WTC11 (cell line): ENCODE measurements at regions not wholly inside any gene's neighbourhood (a gene's known extent, or its start where the extent isn't known, plus 50 kb on each side); places are given as distances from the start of the nearest gene placed in this dataset.

Source experiments
- ATAC-seq: fragments of 200-7000 bp; cut with Tn5 transposase; 2 replicates; pipeline ENCODE4 v1.10.0; 2021; ENCODE audit warnings: mild to moderate bottlenecking, moderate library complexity
- CTCF ChIA-PET: fragments of 300-600 bp; sonication (Branson Sonifier 250); formaldehyde crosslinking; loops from one replicate; lab custom pipeline; 2021; ENCODE audit warnings: antibody characterized with exemption; lab: Charles Lee
- POLR2A ChIA-PET: fragments of 350-600 bp; sonication (Branson Sonifier 250); formaldehyde crosslinking; loops from one replicate; lab custom pipeline; 2021; ENCODE audit warnings: antibody characterized with exemption; lab: Charles Lee
- DNase-seq: peaks from one replicate; pipeline ENCODE4 v3.0.0; 2021; ENCODE audit warnings: low spot score
- H3K27ac Mint-ChIP-seq: 2 replicates; pipeline ENCODE4 v1.8.0; 2021; ENCODE audit warnings: mixed read lengths
- H3K27me3 Mint-ChIP-seq: 2 replicates; pipeline ENCODE4 v1.8.0; 2021; ENCODE audit warnings: low read depth, mild to moderate bottlenecking, moderate library complexity, mixed read lengths
- H3K36me3 Mint-ChIP-seq: 2 replicates; pipeline ENCODE4 v1.8.0; 2021; ENCODE audit warnings: mixed read lengths
- H3K4me1 Mint-ChIP-seq: 2 replicates; pipeline ENCODE4 v1.8.0; 2022; ENCODE audit warnings: mixed read lengths
- H3K4me3 Mint-ChIP-seq: 2 replicates; pipeline ENCODE4 v1.8.0; 2021; ENCODE audit warnings: mild to moderate bottlenecking, moderate library complexity, mixed read lengths
- H3K9me3 Mint-ChIP-seq: 2 replicates; pipeline ENCODE4 v1.8.0; 2021; ENCODE audit warnings: mixed read lengths
- ATF1 ChIP-seq: sonication (generic); formaldehyde crosslinking; IDR thresholded peaks from 2 replicates; pipeline ENCODE4 v1.8.1; 2023; ENCODE audit warnings: mild to moderate bottlenecking, moderate library complexity, missing genetic modification reagents
- CREB1 ChIP-seq: sonication (generic); formaldehyde crosslinking; IDR thresholded peaks from 2 replicates; pipeline ENCODE4 v1.8.0; 2023; ENCODE audit warnings: mild to moderate bottlenecking, missing genetic modification reagents
- CREM ChIP-seq: sonication (generic); formaldehyde crosslinking; IDR thresholded peaks from 2 replicates; pipeline ENCODE4 v1.8.1; 2022; ENCODE audit warnings: mild to moderate bottlenecking, missing genetic modification reagents, moderate library complexity
- E2F1 ChIP-seq: sonication (generic); formaldehyde crosslinking; IDR thresholded peaks from 2 replicates; pipeline ENCODE4 v1.8.0; 2022; ENCODE audit warnings: mild to moderate bottlenecking, missing genetic modification reagents
- E2F4 ChIP-seq: sonication (generic); formaldehyde crosslinking; IDR thresholded peaks from 2 replicates; pipeline ENCODE4 v1.8.1; 2022; ENCODE audit warnings: low read depth, mild to moderate bottlenecking, moderate library complexity, missing genetic modification reagents, borderline replicate concordance
- FOXK1 ChIP-seq: sonication (generic); formaldehyde crosslinking; IDR thresholded peaks from 2 replicates; pipeline ENCODE4 v1.8.0; 2022; ENCODE audit warnings: mild to moderate bottlenecking, moderate library complexity, missing genetic modification reagents
- GABPB1 ChIP-seq: sonication (generic); formaldehyde crosslinking; IDR thresholded peaks from 2 replicates; pipeline ENCODE4 v1.8.1; 2023; ENCODE audit warnings: mild to moderate bottlenecking, missing genetic modification reagents
- GRHL2 ChIP-seq: fragments of 250-450 bp; sonication (Bioruptor Pico); IDR thresholded peaks from 2 replicates; pipeline ENCODE4 v1.8.0; 2022; ENCODE audit warnings: mild to moderate bottlenecking, moderate library complexity; ENCODE audit not compliant: insufficient replicate concordance, severe bottlenecking
- HMGA2 ChIP-seq: fragments of 250-450 bp; sonication (Bioruptor Pico); IDR thresholded peaks from 2 replicates; pipeline ENCODE4 v1.4.0; 2021; ENCODE audit warnings: mild to moderate bottlenecking, moderate library complexity
- IRF1 ChIP-seq: sonication (generic); formaldehyde crosslinking; IDR thresholded peaks from 2 replicates; pipeline ENCODE4 v1.8.0; 2023; ENCODE audit warnings: missing genetic modification reagents
- JAZF1 ChIP-seq: fragments of 250-450 bp; sonication (Bioruptor Pico); IDR thresholded peaks from 2 replicates; pipeline ENCODE4 v1.9.0; 2021; ENCODE audit warnings: moderate library complexity, mild to moderate bottlenecking, inconsistent platforms
- KAT7 ChIP-seq: sonication (generic); formaldehyde crosslinking; IDR thresholded peaks from 2 replicates; pipeline ENCODE4 v1.8.1; 2023; ENCODE audit warnings: missing genetic modification reagents, mild to moderate bottlenecking, borderline replicate concordance
- MLX ChIP-seq: sonication (generic); formaldehyde crosslinking; IDR thresholded peaks from 2 replicates; pipeline ENCODE4 v1.8.1; 2023; ENCODE audit warnings: mild to moderate bottlenecking, missing genetic modification reagents, moderate library complexity
- MYBL2 ChIP-seq: sonication (generic); formaldehyde crosslinking; IDR thresholded peaks from 2 replicates; pipeline ENCODE4 v1.8.1; 2023; ENCODE audit warnings: mild to moderate bottlenecking, moderate library complexity, missing genetic modification reagents
- NFYB ChIP-seq: sonication (generic); formaldehyde crosslinking; conservative IDR thresholded peaks from 2 replicates; pipeline ENCODE4 v1.8.0; 2022; ENCODE audit warnings: low read depth, missing genetic modification reagents
- NR1H2 ChIP-seq: sonication (generic); formaldehyde crosslinking; IDR thresholded peaks from 2 replicates; pipeline ENCODE4 v1.9.0; 2021; ENCODE audit warnings: mild to moderate bottlenecking, moderate library complexity, missing genetic modification reagents
- NR2C2 ChIP-seq: sonication (generic); formaldehyde crosslinking; IDR thresholded peaks from 2 replicates; pipeline ENCODE4 v1.8.0; 2022; ENCODE audit warnings: mild to moderate bottlenecking, missing genetic modification reagents
- SMAD3 ChIP-seq: sonication (generic); formaldehyde crosslinking; IDR thresholded peaks from 2 replicates; pipeline ENCODE4 v1.8.0; 2022; ENCODE audit warnings: missing genetic modification reagents, mild to moderate bottlenecking, borderline replicate concordance
- SP1 ChIP-seq: sonication (generic); formaldehyde crosslinking; conservative IDR thresholded peaks from 2 replicates; pipeline ENCODE4 v1.8.1; 2022; ENCODE audit warnings: missing genetic modification reagents
- STAT6 ChIP-seq: sonication (generic); formaldehyde crosslinking; conservative IDR thresholded peaks from 2 replicates; pipeline ENCODE4 v1.8.1; 2023; ENCODE audit warnings: mild to moderate bottlenecking, low read depth, missing genetic modification reagents, moderate library complexity
- TEAD4 ChIP-seq: sonication (generic); formaldehyde crosslinking; IDR thresholded peaks from 2 replicates; pipeline ENCODE4 v1.8.0; 2022; ENCODE audit warnings: mild to moderate bottlenecking, missing genetic modification reagents
- ZBTB21 ChIP-seq: sonication (generic); formaldehyde crosslinking; IDR thresholded peaks from 2 replicates; pipeline ENCODE4 v1.8.1; 2023; ENCODE audit warnings: mild to moderate bottlenecking, missing genetic modification reagents, borderline replicate concordance
- ZNF121 ChIP-seq: sonication (generic); formaldehyde crosslinking; IDR thresholded peaks from 2 replicates; pipeline ENCODE4 v1.8.0; 2023; ENCODE audit warnings: missing genetic modification reagents
- ZNF263 ChIP-seq: sonication (generic); formaldehyde crosslinking; IDR thresholded peaks from 2 replicates; pipeline ENCODE4 v1.8.1; 2022; ENCODE audit warnings: low read depth, mild to moderate bottlenecking, moderate library complexity, missing genetic modification reagents
- ZNF281 ChIP-seq: sonication (generic); formaldehyde crosslinking; IDR thresholded peaks from 2 replicates; pipeline ENCODE4 v1.8.0; 2023; ENCODE audit warnings: mild to moderate bottlenecking, missing genetic modification reagents
- ZNF396 ChIP-seq: fragments of 250-450 bp; sonication (Bioruptor Pico); IDR thresholded peaks from 2 replicates; pipeline ENCODE4 v1.8.0; 2021; ENCODE audit warnings: mild to moderate bottlenecking, moderate library complexity, borderline replicate concordance
- ZNF425 ChIP-seq: fragments of 250-450 bp; sonication (Bioruptor Pico); conservative IDR thresholded peaks from 2 replicates; pipeline ENCODE4 v1.9.0; 2021; ENCODE audit warnings: mild to moderate bottlenecking
- ZNF671 ChIP-seq: fragments of 250-450 bp; sonication (Bioruptor Pico); IDR thresholded peaks from 2 replicates; pipeline ENCODE4 v1.8.0; 2021; ENCODE audit warnings: mild to moderate bottlenecking

GRCh38 chr6:40330301-40330721 is 256.9 kb downstream of the LRFN2 start:
- peak; percentile 51 for DNase-seq
- ATAC-seq = peak; percentile 39
- peaks cover 13% of the 10 kb centered on the region for H3K27me3 Mint-ChIP-seq
- peak overlapping the region; percentile 6; the same call in 1 of the 2 replicates for H3K4me3 Mint-ChIP-seq
- POLR2A ChIA-PET = interaction anchor here (0.6 to 1.6 kb wide), 4 partner anchors 14 to 234 kb away, joined by 3 to 5 read pairs (median 4); no protein-coding TSS in a partner anchor
- peak overlapping the region; percentile 86 for H3K27ac Mint-ChIP-seq
- H3K36me3 Mint-ChIP-seq = no peaks in the 10 kb centered on the region
- no peaks in the 10 kb centered on the region for H3K9me3 Mint-ChIP-seq
- peaks cover 71% of the 10 kb centered on the region for H3K4me1 Mint-ChIP-seq
- CTCF ChIA-PET = interaction anchor here (0.6 to 9.6 kb wide), 30 partner anchors 9 to 968 kb away, joined by 3 to 130 read pairs (median 4); partner anchors contain the start of gene LRFN2
- TF ChIP-seq HMGA2 = no peak
- no peak for TF ChIP-seq STAT6 (CRISPR knock-in tag)
- TF ChIP-seq ATF1 (CRISPR knock-in tag) = no peak
- no peak for TF ChIP-seq TEAD4 (CRISPR knock-in tag)
- 0 out of 2 replicates have a peak, but pooled peaks have one; percentile 27 for TF ChIP-seq CREM (CRISPR knock-in tag)
- no peak for TF ChIP-seq IRF1 (CRISPR knock-in tag)
- TF ChIP-seq ZNF425 (CRISPR knock-in tag) = no peak
- no peak for TF ChIP-seq ZNF671 (CRISPR knock-in tag)
- TF ChIP-seq ZNF396 (CRISPR knock-in tag) = no peak
- TF ChIP-seq E2F4 (CRISPR knock-in tag) = no peak
- TF ChIP-seq MLX (CRISPR knock-in tag) = no peak
- TF ChIP-seq MYBL2 = no peak
- no peak for TF ChIP-seq GRHL2 (CRISPR knock-in tag)
- no peak for TF ChIP-seq NR1H2 (CRISPR knock-in tag)
- no peak for TF ChIP-seq NR2C2 (CRISPR knock-in tag)
- TF ChIP-seq SP1 (CRISPR knock-in tag) = no peak; the same call in 1 of the 2 replicates
- TF ChIP-seq FOXK1 = peak; percentile 41; the same call in 1 of the 2 replicates
- TF ChIP-seq ZNF281 (CRISPR knock-in tag) = 0 out of 2 replicates have a peak, but pooled peaks have one; percentile 23
- TF ChIP-seq NFYB (CRISPR knock-in tag) = no peak
- TF ChIP-seq SMAD3 (CRISPR knock-in tag) = 0 out of 2 replicates have a peak, but pooled peaks have one; percentile 33
- peak; percentile 50; the same call in 1 of the 2 replicates for TF ChIP-seq ZNF263 (CRISPR knock-in tag)
- no peak for TF ChIP-seq CREB1 (CRISPR knock-in tag)
- no peak for TF ChIP-seq KAT7 (CRISPR knock-in tag)
- no peak for TF ChIP-seq JAZF1 (CRISPR knock-in tag)
- no peak for TF ChIP-seq E2F1 (CRISPR knock-in tag)
- TF ChIP-seq ZBTB21 (CRISPR knock-in tag) = no peak
- no peak for TF ChIP-seq ZNF121
- TF ChIP-seq GABPB1 = no peak
